ENCODE measurements at regions not wholly inside any gene's neighbourhood (a gene's known extent, or its start where the extent isn't known, plus 50 kb on each side); places are given as distances from the start of the nearest gene placed in this dataset.

DNA sequence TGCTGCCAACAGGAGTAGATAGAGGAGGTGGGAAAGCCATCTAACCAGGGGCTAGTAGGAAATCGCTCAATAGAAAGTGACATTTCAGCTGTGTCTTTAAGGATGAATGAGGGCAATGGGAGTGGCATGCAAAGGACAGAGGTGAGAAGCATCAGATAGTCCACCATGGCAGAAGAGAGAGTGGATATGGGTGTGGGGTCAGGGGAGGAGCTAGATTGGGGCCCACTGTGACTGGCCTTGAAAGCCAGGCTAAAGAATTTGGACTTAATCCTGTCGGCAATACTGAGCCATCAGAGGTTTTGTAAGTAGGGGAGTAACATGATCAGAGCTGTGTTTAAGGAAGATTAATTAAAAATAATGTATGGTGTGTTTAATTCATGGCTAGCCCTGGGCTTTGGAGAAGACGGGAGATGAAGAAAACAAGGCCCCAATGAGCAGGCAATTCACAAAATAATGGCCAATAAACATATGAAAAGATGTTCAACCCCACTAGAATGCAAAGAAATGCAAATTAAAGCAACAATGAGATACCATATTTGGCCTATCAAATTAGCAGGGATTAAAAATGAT, 98.1 kb upstream of the PJA1 start:
- no peak for DNase-seq

- DNase-seq, result no peak
Measured at GRCh38 chrX:69262036-69262936, 97.0 kb upstream of the PJA1 start.

DNA sequence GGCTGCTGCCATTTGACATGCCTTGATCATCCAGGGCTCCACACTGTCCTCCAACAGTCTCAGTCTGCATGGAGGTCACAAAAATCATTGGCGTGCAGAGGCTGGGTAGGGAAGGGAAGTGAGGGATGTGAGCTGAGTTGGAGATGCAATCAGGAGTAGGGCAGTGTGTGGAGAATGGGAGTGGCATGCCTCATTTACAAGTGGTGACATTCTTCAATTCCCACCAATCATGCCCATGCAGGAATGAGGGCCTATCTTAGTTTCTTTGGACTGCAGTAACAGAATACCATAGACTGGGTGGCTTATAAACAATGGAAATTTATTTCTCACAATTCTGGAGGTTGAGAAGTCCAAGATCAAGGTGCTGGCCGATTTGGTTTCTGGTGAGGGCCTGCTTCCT, 94.9 kb upstream of the PJA1 start:
- DNase-seq, result no peak

DNA sequence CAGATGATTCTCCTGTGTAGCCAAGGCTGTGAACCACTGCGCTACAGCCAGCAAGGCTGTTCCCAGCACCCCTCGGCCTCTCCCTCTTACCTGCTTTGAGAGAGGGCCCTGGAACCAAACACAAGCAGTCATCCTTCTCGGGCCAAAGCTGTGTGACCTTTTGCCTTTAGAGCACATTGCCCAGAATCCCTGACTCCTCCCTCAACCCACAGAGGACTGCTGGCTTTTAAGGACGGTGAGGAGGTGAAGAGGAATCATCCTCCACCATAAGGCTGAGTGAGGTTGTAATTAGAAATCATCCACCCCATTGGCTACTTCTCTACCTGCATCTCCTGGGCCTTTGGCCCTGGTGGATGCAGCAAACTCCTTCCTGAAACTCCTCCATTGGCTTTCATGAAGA, 93.6 kb upstream of the PJA1 start:
- no peak for DNase-seq

DNA sequence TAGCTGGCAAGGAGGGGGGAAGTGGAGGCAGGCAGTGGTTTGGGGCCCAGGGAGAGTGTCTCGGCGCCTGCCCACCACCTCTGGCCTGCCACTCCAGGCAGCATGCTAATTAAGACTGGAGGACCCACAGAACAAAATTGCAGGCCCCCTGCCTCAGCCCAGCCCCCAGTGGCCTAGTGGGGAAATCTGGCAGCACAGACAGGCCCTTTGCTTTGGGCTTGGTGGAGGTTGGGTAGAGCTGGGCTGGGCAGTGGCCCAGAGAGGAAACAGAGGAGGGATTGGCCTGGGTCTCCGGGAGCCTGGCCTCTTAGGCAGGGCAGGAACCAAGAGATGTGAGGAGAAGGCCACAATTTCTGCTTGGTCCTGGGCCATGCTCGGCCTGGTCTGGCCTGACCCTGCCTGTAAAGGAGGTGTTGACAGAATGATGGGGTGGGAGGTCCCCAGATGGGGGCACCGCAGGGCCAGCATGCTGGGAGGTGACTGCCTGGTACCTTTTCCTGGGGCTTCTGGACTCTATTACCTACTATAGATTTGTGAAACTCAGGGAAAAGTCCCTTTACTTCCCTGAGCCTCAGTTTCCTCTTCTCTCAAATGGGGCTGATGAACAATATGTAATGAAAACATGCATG, 92.4 kb upstream of the PJA1 start:
- DNase-seq, result no peak

DNA sequence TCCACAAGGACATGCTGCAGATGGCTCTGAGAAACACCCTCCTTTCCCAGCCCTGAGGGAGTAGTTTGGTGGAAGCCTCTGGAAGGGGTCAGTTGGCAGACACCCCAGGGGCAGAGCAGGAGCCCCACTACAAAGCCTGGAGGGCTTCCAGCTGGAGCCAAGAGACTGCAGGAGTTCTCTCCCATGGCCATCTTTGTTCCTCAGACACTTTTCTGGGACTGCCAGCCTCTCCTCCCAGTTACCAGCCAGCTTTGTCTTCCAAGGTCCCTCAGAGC, 91.0 kb upstream of the PJA1 start:
- DNase-seq, result no peak

DNA sequence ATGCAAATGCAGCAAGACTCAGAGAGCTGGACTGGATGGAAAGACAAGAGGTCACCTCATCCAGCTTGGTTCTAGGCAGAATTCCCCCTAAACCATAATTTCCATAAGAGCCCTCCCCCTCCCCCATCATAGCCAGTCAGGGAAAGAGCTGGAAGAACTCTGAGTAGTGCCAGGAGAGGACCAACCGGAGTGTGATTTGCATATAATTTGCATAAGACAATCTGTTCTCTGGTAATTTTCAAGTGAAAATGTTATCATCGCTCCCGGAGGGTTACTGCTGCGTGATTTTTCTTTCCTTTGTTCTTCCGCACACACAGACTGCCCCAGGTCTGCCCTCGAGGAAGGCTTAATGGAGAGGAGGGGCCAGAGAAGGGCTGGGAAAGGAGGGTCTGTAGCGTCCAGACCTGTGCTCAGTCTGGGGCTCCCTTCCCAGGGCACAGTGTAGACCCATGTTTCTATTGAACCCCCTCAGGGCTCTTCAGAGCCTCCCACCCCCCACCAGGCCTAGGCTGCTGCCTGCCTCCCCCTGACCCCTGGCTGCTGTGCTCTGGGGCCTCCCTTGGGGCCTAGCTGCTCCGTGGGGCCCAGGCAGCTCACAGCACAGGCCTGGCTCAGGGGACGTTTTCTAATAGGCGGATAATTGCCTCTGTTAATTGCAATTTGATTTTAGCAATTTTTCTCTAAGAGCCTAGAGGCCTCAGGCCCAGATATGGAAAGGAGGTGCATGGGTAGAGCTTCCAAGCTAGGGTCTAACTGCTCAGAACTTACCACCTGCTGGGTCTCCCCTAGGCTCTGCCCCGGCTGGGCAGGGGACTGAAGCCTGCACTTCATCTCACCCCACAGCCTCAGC, 90.4 kb upstream of the PJA1 start:
- DNase-seq, result peak; percentile 43

- no peak for DNase-seq
Measured at GRCh38 chrX:69253821-69254220, 88.6 kb upstream of the PJA1 start.

GRCh38 chrX:69243276-69243675, 78.0 kb upstream of the PJA1 start:
- no peak for DNase-seq

DNA sequence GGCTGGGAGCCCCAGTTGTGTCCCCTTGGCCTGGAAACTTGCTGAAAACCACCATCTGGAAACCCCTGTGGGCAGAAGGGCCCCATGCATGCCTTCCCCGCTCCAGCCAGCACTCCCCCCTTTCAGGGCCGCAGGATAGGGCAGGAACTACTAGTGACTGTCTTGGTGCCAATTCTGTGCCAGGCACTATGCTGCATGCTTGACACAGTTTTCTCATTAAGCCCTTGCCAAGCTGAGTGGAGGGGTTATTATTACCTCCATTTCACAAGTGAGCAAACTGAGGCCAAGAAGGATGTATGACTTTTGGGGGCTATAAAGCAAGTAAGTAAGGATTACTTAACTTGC, 73.6 kb upstream of the PJA1 start:
- no peak for DNase-seq

GRCh38 chrX:69238114-69238886, 73.0 kb upstream of the PJA1 start:
- no peak for DNase-seq

GRCh38 chrX:69237236-69237635, 72.0 kb upstream of the PJA1 start:
- DNase-seq, result no peak

GRCh38 chrX:69236641-69237040, 71.4 kb upstream of the PJA1 start:
- no peak for DNase-seq

DNA sequence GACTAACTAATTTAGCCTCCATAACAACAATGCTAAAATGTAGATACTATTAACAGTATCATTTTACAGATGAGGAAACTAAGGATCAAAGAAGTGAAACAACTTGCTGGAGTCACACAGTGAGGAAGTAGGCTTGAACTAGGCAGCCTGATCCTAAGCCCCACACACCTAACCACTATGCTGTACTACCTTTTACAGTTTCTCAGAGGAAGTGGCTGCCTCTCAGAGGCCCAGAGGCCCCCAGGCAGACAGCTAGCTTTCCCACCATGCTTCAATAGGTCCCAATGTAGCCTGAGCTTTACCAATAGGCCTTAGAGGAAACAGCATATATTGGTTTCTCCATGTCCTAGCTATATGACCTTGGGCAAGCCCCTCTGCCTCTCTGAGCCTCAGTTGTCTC, 69.4 kb upstream of the PJA1 start:
- no peak for DNase-seq

GRCh38 chrX:69232945-69233344, 67.7 kb upstream of the PJA1 start:
- DNase-seq, result peak; percentile 27

GRCh38 chrX:69231903-69232302, 66.7 kb upstream of the PJA1 start:
- DNase-seq, result no peak

GRCh38 chrX:69229436-69229835, 64.2 kb upstream of the PJA1 start:
- DNase-seq, result no peak

- DNase-seq, result no peak
Measured at GRCh38 chrX:69228732-69229131, 63.5 kb upstream of the PJA1 start.

DNA sequence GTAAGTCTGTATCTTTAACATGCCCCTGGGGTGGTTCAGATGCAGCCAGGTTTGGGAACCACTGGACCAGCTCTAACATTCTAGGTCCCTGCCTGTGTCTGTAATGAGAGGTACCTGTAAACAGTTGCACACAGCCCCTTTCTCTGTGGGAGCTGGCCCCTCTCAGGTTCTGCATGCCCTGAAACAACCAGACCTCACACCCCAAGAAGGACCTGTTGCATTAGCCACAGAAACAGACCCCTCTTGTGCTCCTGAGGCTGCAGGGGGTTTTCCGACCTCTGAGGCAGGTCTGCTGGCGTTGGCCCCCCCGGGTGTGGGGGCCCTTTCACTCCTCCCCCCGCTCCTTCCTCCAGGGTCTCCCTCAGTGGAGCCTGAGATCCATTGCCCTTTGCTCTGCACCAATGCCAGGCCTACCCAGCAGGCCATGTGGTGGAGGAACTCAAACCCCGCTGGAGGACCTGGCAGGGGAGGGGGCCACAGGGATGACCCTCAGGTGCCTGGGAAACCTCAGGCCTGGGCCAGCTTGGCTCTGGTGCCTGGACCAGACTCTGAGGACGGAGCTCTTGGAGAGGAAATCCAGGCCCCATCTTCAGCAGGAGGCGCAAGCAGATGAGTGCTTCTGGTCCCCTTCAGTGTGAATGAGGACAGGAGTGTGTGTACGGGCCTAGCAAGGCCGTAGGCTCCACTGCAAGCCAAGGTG, 61.4 kb upstream of the PJA1 start:
- no peak for DNase-seq

DNA sequence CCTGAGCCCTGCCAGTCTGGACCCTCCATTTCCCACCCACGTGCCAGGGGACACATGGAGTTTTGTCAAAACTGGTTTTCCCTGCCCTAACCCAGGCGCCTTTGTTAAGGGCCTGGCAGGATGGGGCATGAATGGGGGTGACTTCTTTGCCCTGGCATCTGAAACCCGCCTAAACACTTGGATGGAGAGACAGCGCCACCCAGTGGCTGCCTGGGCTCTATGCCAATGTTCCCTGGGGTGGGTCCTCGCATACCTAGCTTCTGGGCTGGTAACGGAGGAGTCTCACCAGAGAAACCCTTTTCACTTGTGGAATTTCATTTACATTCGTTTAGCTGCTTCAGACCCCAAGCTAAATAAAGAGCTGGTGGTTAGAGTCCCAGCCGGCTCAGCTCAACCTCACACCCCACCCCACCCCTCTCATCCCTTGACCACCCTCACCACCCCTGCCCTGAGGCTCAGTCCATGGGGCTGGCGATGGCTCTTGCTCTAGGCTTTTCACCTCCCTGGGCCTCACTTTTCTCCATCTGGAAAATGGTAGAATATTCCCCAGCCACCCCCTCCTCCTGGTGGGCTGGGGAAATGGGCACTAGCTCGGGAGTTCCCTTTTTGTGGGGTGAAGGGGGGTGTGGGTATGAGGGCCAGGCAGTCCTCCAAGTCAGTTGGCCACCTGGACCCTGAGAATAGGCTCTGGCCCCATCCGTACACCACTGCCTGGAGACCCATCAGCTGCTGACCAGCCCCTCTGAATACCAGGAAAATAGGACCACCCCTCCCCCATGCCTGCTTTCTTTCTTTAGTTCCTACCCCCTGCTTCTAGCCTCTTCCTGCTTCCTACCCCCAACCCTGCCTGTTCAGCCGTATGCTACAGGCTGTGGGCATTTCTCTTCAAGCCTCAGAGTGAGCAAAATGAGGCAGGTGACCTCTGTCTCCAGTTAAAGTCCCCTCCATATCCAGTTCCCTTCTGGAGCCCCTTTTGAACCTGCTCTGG, 57.1 kb upstream of the PJA1 start:
- DNase-seq, result peak; percentile 78

All from NCI-H1436 (cell line).